ENCODE measurements at regions not wholly inside any gene's neighbourhood (a gene's known extent, or its start where the extent isn't known, plus 50 kb on each side); places are given as distances from the start of the nearest gene placed in this dataset.

- no peak for DNase-seq
Observed at GRCh38 chr6:129967427-129967826, 51.0 kb upstream of the L3MBTL3 start.

GRCh38 chr6:129966125-129966524 lies 52.3 kb upstream of the L3MBTL3 start:
- DNase-seq, result no peak

- no peak for DNase-seq
Observed at GRCh38 chr6:129965096-129965495, 53.3 kb upstream of the L3MBTL3 start.

- no peak for DNase-seq
Observed at GRCh38 chr6:129959358-129959930, 58.9 kb upstream of the L3MBTL3 start.

- no peak for DNase-seq
Observed at GRCh38 chr6:129957941-129958898, 60.2 kb upstream of the L3MBTL3 start.

GRCh38 chr6:129955584-129955983 lies 62.8 kb upstream of the L3MBTL3 start:
- no peak for DNase-seq

- DNase-seq, result no peak
Observed at GRCh38 chr6:129954749-129955431, 63.5 kb upstream of the L3MBTL3 start.

GRCh38 chr6:129947797-129948196 lies 70.6 kb upstream of the L3MBTL3 start:
- DNase-seq, result no peak

- no peak for DNase-seq
Observed at GRCh38 chr6:129946439-129947140, 71.8 kb upstream of the L3MBTL3 start.

- no peak for DNase-seq
Observed at GRCh38 chr6:129943637-129944271, 74.6 kb upstream of the L3MBTL3 start.

GRCh38 chr6:129940454-129941195 lies 77.8 kb upstream of the L3MBTL3 start:
- DNase-seq, result no peak

GRCh38 chr6:129938249-129939020 lies 77.3 kb upstream of the TMEM244 start:
- DNase-seq, result no peak

- DNase-seq, result peak; percentile 28
Observed at GRCh38 chr6:129936329-129937165, 75.4 kb upstream of the TMEM244 start.

GRCh38 chr6:129932321-129932720 lies 71.2 kb upstream of the TMEM244 start:
- no peak for DNase-seq

GRCh38 chr6:129929433-129929832 lies 68.3 kb upstream of the TMEM244 start:
- no peak for DNase-seq

- no peak for DNase-seq
Observed at GRCh38 chr6:129923530-129924250, 62.6 kb upstream of the TMEM244 start.

- no peak for DNase-seq
Observed at GRCh38 chr6:129921169-129921817, 60.2 kb upstream of the TMEM244 start.

GRCh38 chr6:129920103-129920798 lies 59.1 kb upstream of the TMEM244 start:
- DNase-seq, result no peak
